PC-3 (cell line): ENCODE measurements at regions not wholly inside any gene's neighbourhood (a gene's known extent, or its start where the extent isn't known, plus 50 kb on each side); places are given as distances from the start of the nearest gene placed in this dataset.

ENCODE experiments used
- ATAC-seq: fragments of 200-7000 bp; cut with Tn5 transposase; 2 replicates; pipeline ENCODE4 v1.9.1; 2020; ENCODE audit warnings: mild to moderate bottlenecking, moderate library complexity
- BruUV-seq: library from RNA; stranded (reverse); fragments of 400-500 nt; replicated peaks from 2 replicates; lab custom pipeline; 2021; lab: Mats Ljungman, UMichigan
- CTCF ChIA-PET: fragments of 300-600 bp; sonication (Branson Sonifier 250); formaldehyde crosslinking; loops from one replicate; lab custom pipeline; 2022; ENCODE audit warnings: antibody characterized with exemption; lab: Charles Lee
- POLR2A ChIA-PET: fragments of 300-600 bp; sonication (Branson Sonifier 250); formaldehyde crosslinking; loops from one replicate; lab custom pipeline; 2022; ENCODE audit warnings: antibody characterized with exemption; ENCODE audit not compliant: unreplicated experiment; lab: Charles Lee
- DNase-seq: peaks from one replicate; pipeline ENCODE4 v3.0.0-alpha.2; 2015
- H2AFZ ChIP-seq: fragments of 300-600 bp; sonication (generic); 2 replicates; pipeline ENCODE4 v1.6.0; 2016; ENCODE audit warnings: antibody characterized with exemption, low read length
- H3F3A ChIP-seq: fragments of 300-600 bp; sonication (generic); one replicate; pipeline ENCODE4 v1.6.0; 2017; ENCODE audit warnings: antibody characterized with exemption, low read length, control low read depth, mild to moderate bottlenecking; ENCODE audit not compliant: unreplicated experiment
- H3K27ac ChIP-seq: fragments of 300-600 bp; sonication (generic); 2 replicates; pipeline ENCODE4 v1.5.1; 2016; ENCODE audit warnings: mild to moderate bottlenecking, low read length
- H3K27me3 ChIP-seq: fragments of 300-600 bp; sonication (generic); 2 replicates; pipeline ENCODE4 v1.6.1; 2016; ENCODE audit warnings: low read length, mixed read lengths
- H3K36me3 ChIP-seq: fragments of 300-600 bp; sonication (generic); 2 replicates; pipeline ENCODE4 v1.6.1; 2016; ENCODE audit warnings: low read depth, mixed run types, low read length, mixed read lengths
- H3K4me1 ChIP-seq: fragments of 300-600 bp; sonication (generic); 2 replicates; pipeline ENCODE4 v1.5.1; 2016; ENCODE audit warnings: low read length; ENCODE audit not compliant: insufficient read depth
- H3K4me2 ChIP-seq: fragments of 300-600 bp; sonication (generic); 2 replicates; pipeline ENCODE4 v1.6.0; 2016; ENCODE audit warnings: low read length
- H3K4me3 ChIP-seq: fragments of 300-600 bp; sonication (generic); 2 replicates; pipeline ENCODE4 v1.5.1; 2016; ENCODE audit warnings: mild to moderate bottlenecking, low read length, mixed read lengths
- H3K79me2 ChIP-seq: fragments of 300-600 bp; sonication (generic); 2 replicates; pipeline ENCODE4 v1.6.1; 2017; ENCODE audit warnings: low read length, mixed read lengths
- H3K9ac ChIP-seq: fragments of 300-600 bp; sonication (generic); 2 replicates; pipeline ENCODE4 v1.6.0; 2016; ENCODE audit warnings: mild to moderate bottlenecking, low read length
- H3K9me2 ChIP-seq: fragments of 300-600 bp; sonication (generic); replicated peaks from 2 replicates; pipeline ENCODE4 v1.6.1; 2016; ENCODE audit warnings: mixed run types, low read length, mixed read lengths
- H3K9me3 ChIP-seq: fragments of 300-600 bp; sonication (generic); 2 replicates; pipeline ENCODE4 v1.6.1; 2016; ENCODE audit warnings: low read length, mixed read lengths
- H4K20me1 ChIP-seq: fragments of 300-600 bp; sonication (generic); 2 replicates; pipeline ENCODE4 v1.6.1; 2016; ENCODE audit warnings: low read length, mixed read lengths
- CTCF ChIP-seq: fragments of 300-600 bp; sonication (generic); conservative IDR thresholded peaks from 2 replicates; pipeline ENCODE4 v1.5.1; 2017; ENCODE audit warnings: antibody characterized with exemption, low read depth, mild to moderate bottlenecking, low read length
- EZH2 ChIP-seq: fragments of 300-600 bp; sonication (generic); IDR thresholded peaks from one replicate; pipeline ENCODE4 v1.6.1; 2017; ENCODE audit warnings: antibody characterized with exemption, mild to moderate bottlenecking, low read length; ENCODE audit not compliant: unreplicated experiment
- EZH2phosphoT487 ChIP-seq: fragments of 300-600 bp; sonication (generic); IDR thresholded peaks from 2 replicates; pipeline ENCODE4 v1.6.1; 2018; ENCODE audit warnings: mild to moderate bottlenecking, antibody characterized with exemption, low read length, borderline replicate concordance
- intact Hi-C: fragments of 100-400 bp; cut with micrococcal nuclease; formaldehyde crosslinking; loops from 2 replicates; pipeline ENCODE4 v1.9.0; 2023

DNA sequence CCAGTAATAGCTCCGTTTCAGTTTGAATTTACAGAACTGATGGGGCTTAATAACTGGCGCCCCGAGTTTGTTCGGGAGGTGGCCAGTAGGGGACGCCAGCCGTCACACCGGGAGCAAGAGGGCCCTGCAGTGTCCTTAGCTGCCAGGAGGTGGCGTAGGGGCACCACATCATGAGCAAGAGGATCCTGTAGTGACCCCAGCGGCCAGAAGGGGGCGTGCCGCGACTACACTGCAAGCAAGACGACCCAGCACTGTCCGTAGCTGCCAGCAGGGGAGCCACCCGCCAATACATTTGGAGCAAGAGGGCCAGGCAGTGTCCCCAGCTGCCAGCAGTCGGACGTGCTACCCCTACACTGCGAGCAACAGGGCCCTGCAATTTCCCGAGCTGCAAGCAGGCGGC lies 663.7 kb upstream of the B3GAT1 start:
- CTCF ChIA-PET: no interaction called here
- Histone ChIP-seq H3K27me3 (no peaks in the 10 kb centered on the region), H3K27ac (no peak overlapping the region), H2AFZ (no peak overlapping the region), H3K79me2 (no peaks in the 10 kb centered on the region), H3F3A (no peaks in the 10 kb centered on the region), H3K4me3 (no peak overlapping the region), H3K9me3 (peaks cover 13% of the 10 kb centered on the region; the same call in 1 of the 2 replicates), H3K4me2 (no peak overlapping the region), H3K9me2 (no peaks in the 10 kb centered on the region), H3K36me3 (no peaks in the 10 kb centered on the region), H3K4me1 (no peaks in the 10 kb centered on the region), H4K20me1 (no peaks in the 10 kb centered on the region), H3K9ac (no peak overlapping the region)
- no peak for TF ChIP-seq EZH2phosphoT487
- peak; percentile 79 for TF ChIP-seq CTCF
- TF ChIP-seq EZH2: no peak
- DNase-seq (peak; percentile 67), ATAC-seq (peak; percentile 46)
- POLR2A ChIA-PET: no interaction called here
- no TSS peak for BruUV-seq
- intact Hi-C loops: no loop called here

DNA sequence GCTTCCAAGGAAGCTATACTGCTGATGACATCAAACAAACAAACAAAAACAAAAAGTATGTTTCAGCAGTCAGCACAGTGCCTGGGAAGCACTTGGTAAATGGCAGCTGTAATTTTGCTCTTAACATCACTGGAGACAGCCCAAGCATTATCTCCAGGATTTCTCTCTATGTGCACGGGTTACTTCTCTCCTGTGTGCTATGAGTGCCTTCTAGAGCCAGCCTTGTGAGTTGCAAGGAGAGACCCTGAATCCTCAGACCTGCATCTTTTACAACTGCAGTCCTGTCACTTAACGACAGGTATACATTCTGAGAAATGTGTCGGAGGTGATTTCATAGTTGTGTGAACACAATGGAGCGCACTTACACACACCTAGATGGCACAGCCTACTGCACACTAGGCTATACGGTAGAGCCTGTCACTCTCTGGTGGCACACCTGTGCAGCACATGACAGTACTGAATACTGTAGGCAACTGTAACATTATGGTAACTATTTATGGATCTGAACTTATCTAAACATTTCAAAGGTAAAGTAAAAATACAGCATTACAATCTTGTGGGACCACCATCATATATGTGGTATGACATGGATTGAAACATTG lies 662.5 kb upstream of the B3GAT1 start:
- Histone ChIP-seq H3K4me3 (no peak overlapping the region), H2AFZ (no peak overlapping the region), H3K36me3 (no peaks in the 10 kb centered on the region), H3K9me3 (peaks cover 19% of the 10 kb centered on the region; the same call in 1 of the 2 replicates), H3K9me2 (no peaks in the 10 kb centered on the region), H3K4me1 (no peaks in the 10 kb centered on the region), H3F3A (no peaks in the 10 kb centered on the region), H4K20me1 (no peaks in the 10 kb centered on the region), H3K27me3 (no peaks in the 10 kb centered on the region), H3K4me2 (no peak overlapping the region), H3K79me2 (no peaks in the 10 kb centered on the region), H3K9ac (no peak overlapping the region), H3K27ac (no peak overlapping the region)
- TF ChIP-seq EZH2phosphoT487 (no peak), EZH2 (no peak), CTCF (peak; percentile 36; the same call in 1 of the 2 replicates)
- peak; percentile 29 for ATAC-seq
- POLR2A ChIA-PET: no interaction called here
- DNase-seq: peak; percentile 16
- BruUV-seq: no TSS peak
- intact Hi-C loops: no loop called here
- CTCF ChIA-PET: no interaction called here

- Histone ChIP-seq H2AFZ (no peak overlapping the region), H3K4me1 (no peaks in the 10 kb centered on the region), H3K9me2 (no peaks in the 10 kb centered on the region), H3K9me3 (peaks cover 23% of the 10 kb centered on the region; the same call in 1 of the 2 replicates), H4K20me1 (no peaks in the 10 kb centered on the region), H3K4me2 (no peak overlapping the region), H3K79me2 (no peaks in the 10 kb centered on the region), H3K36me3 (no peaks in the 10 kb centered on the region), H3K9ac (no peak overlapping the region), H3K27me3 (no peaks in the 10 kb centered on the region), H3K4me3 (no peak overlapping the region), H3K27ac (no peak overlapping the region), H3F3A (no peaks in the 10 kb centered on the region)
- ATAC-seq (no peak), DNase-seq (no peak)
- intact Hi-C loops: no loop called here
- no TSS peak for BruUV-seq
- TF ChIP-seq EZH2phosphoT487 (no peak), EZH2 (no peak), CTCF (no peak)
- ChIA-PET POLR2A (no interaction called here), CTCF (no interaction called here)
Observed at GRCh38 chr11:135073870-135074269, 661.8 kb upstream of the B3GAT1 start.
